Stomach (tissue), 8 donors: ENCODE measurements at regions not wholly inside any gene's neighbourhood (a gene's known extent, or its start where the extent isn't known, plus 50 kb on each side); places are given as distances from the start of the nearest gene placed in this dataset.
A peak's percentile ranks its signal among the peaks of the same experiment; 100 is the strongest.

Source experiments
- DNase-seq, 2 donors: peaks; one replicate each; pipeline versions ENCODE4 v3.0.0 to v3.0.0-alpha.2; 2013 to 2019
- H3K27ac ChIP-seq, 5 donors: fragments of 200-600 bp in 4 of 5; sonication (generic) in 4 of 5; one replicate each; pipeline ENCODE4 v1.5.1; 2013 to 2019; ENCODE audit warnings: mild to moderate bottlenecking in 1 of 5, moderate library complexity in 1 of 5
- H3K27me3 ChIP-seq, 3 donors: fragments of 200-600 bp; sonication (generic); one replicate each; pipeline ENCODE4 v1.5.1; 2017 to 2019; ENCODE audit warnings: mixed run types in 1 of 3
- H3K36me3 ChIP-seq, 4 donors: fragments of 200-600 bp; sonication (generic); 1 replicate in 3 of 4; 2 replicates in 1 of 4; pipeline ENCODE4 v1.5.1; 2016 to 2019
- H3K4me1 ChIP-seq, 4 donors: fragments of 200-600 bp; sonication (generic); one replicate each; pipeline ENCODE4 v1.5.1; 2016 to 2019
- H3K4me3 ChIP-seq, 4 donors: fragments of 200-600 bp; sonication (generic) in 3 of 4; one replicate each; pipeline ENCODE4 v1.5.1; 2016 to 2019; ENCODE audit warnings: mild to moderate bottlenecking in 1 of 4
- H3K9me3 ChIP-seq, 4 donors: fragments of 200-600 bp; sonication (generic); one replicate each; pipeline ENCODE4 v1.5.1; 2016 to 2019
- CTCF ChIP-seq, 7 experiments: fragments of 450-650 bp in 4 of 7; fragments of 200-600 bp in 3 of 7; sonication (generic) in 3 of 7; IDR thresholded peaks; one replicate each; pipeline ENCODE4 v1.5.1; 2016 to 2019; ENCODE audit warnings: antibody characterized with exemption in 7 of 7, control low read depth in 2 of 7, mild to moderate bottlenecking in 1 of 7
- EP300 ChIP-seq: sonication (generic); formaldehyde crosslinking; IDR thresholded peaks from one replicate; pipeline ENCODE4 v1.6.1; 2017; ENCODE audit warnings: antibody characterized with exemption
- POLR2A ChIP-seq, 4 donors: fragments of 450-650 bp; IDR thresholded peaks; one replicate each; pipeline ENCODE4 v1.6.1; 2016; ENCODE audit warnings: antibody characterized with exemption in 4 of 4, control low read depth in 2 of 4, mild to moderate bottlenecking in 1 of 4, moderate library complexity in 1 of 4
- POLR2AphosphoS5 ChIP-seq, 3 donors: sonication (generic); formaldehyde crosslinking; IDR thresholded peaks; one replicate each; pipeline ENCODE4 v1.6.1; 2016; ENCODE audit warnings: antibody characterized with exemption in 3 of 3
- WGBS, 5 donors: extraction: QIAGEN DNeasy Blood & Tissue Kit in 3 of 5; methylation state at CpG; one replicate each; pipeline versions ENCODE4 v1.1.5 to v1.1.7; 2013 to 2018; 5-methylcytosine and 5-hydroxymethylcytosine counted together
- intact Hi-C: fragments of 100-400 bp; cut with DNase I; formaldehyde crosslinking; loops from one replicate; pipeline ENCODE4 v1.15.1; 2023; ENCODE audit warnings: low total_unique reads
- donor health status: healthy with polysubstance abuse.
- donor health status: Bipolar disorder and iron deficiency.
- donor health status: healthy.

- intact Hi-C loops: no loop called here
These were observed 58.3 kb upstream of the LYST start for GRCh38 chr1:235925016-235925415.

GRCh38 chr1:235923466-235924021 is 56.8 kb upstream of the LYST start:
- Histone ChIP-seq H3K4me3 (no peak overlapping the region), H3K4me1 (peaks cover 14 to 51% (median 34%) of the 10 kb centered on the region in 4 donors), H3K36me3 (no peaks in the 10 kb centered on the region), H3K9me3 (no peaks in the 10 kb centered on the region), H3K27me3 (no peaks in the 10 kb centered on the region), H3K27ac (peak overlapping the region in 4 of 5 donors; percentile 57 to 86 (median 71))
- TF ChIP-seq EP300 (no peak), POLR2AphosphoS5 (IDR thresholded peaks at IDR 0.05) (no peak), POLR2A (IDR thresholded peaks at IDR 0.05) (no peak), CTCF (IDR thresholded peaks at IDR 0.05) (no peak)
- DNase-seq: peak in 1 of 2 donors; percentile 71
- intact Hi-C loops: no loop called here
- WGBS, 5 donors: 16 to 28% (median 22%) methylated on average over 6 of the region's 6 CpGs

More at GRCh38 chr1:235925016-235925415, 58.3 kb upstream of the LYST start:
- no peak overlapping the region for H3K27ac ChIP-seq
- 70 to 78% (median 75%) methylated on average over 5 of the region's 5 CpGs for WGBS, 5 donors
- no peaks in the 10 kb centered on the region for H3K9me3 ChIP-seq
- H3K4me3 ChIP-seq: no peak overlapping the region
- no peaks in the 10 kb centered on the region for H3K36me3 ChIP-seq
- DNase-seq: no peak
- peaks cover 8 to 36% (median 29%) of the 10 kb centered on the region in 4 donors for H3K4me1 ChIP-seq
- no peaks in the 10 kb centered on the region for H3K27me3 ChIP-seq
- TF ChIP-seq POLR2AphosphoS5 (IDR thresholded peaks at IDR 0.05) (no peak), EP300 (no peak), CTCF (IDR thresholded peaks at IDR 0.05) (no peak), POLR2A (IDR thresholded peaks at IDR 0.05) (no peak)

DNA sequence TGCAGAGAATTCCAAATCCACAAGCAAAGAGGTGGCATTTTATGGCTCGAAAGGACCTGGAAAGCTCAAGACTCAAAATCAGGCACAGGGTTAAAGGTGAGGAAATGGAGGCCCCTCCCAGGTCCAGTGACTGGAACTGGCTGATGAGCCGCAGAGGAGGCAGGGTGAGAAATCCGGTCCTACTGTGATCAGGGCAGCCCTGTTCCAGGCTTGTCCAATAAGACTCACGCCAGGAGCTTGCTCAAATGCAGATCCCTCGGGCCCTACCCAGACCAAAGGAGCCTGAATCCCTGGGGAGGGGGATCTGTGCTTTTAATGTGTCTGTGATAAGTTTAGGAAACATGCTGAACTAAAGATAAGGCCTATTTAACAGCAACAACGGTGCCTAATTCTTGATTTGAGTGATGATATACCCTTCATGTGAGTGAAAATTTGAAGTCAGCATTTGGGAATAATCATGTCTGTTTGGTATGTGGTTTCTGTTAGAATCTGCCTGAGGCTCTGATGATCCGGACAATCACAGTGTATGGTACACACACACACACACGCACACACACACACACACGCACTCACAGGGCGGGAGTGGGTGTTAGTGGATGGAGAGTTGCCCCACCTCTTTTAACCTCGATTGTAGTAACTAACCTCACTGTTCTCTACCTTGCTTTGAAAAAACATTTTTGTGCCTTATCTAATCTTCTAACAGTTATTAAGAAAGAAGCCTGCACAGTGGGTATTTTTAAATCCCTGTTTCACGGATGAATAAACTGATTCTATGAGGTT is 54.1 kb upstream of the LYST start:
- TF ChIP-seq POLR2AphosphoS5 (IDR thresholded peaks at IDR 0.05) (peak in 1 of 3 donors; percentile 30), EP300 (no peak), CTCF (IDR thresholded peaks at IDR 0.05) (no peak), POLR2A (IDR thresholded peaks at IDR 0.05) (no peak)
- no peaks in the 10 kb centered on the region for H3K36me3 ChIP-seq
- WGBS, 5 donors: 30 to 44% (median 33%) methylated on average over 11 to 12 of the region's 12 CpGs
- peaks cover 22 to 74% (median 44%) of the 10 kb centered on the region in 4 donors for H3K4me1 ChIP-seq
- H3K9me3 ChIP-seq: no peaks in the 10 kb centered on the region
- intact Hi-C loops: no loop called here
- peak; percentile 47 to 52 for DNase-seq
- no peak overlapping the region for H3K4me3 ChIP-seq
- H3K27me3 ChIP-seq: no peaks in the 10 kb centered on the region
- peak overlapping the region; percentile 34 to 84 (median 78) for H3K27ac ChIP-seq

GRCh38 chr1:235919833-235920441 is 53.2 kb upstream of the LYST start:
- peaks cover 22 to 74% (median 44%) of the 10 kb centered on the region in 4 donors for H3K4me1 ChIP-seq
- H3K27me3 ChIP-seq: no peaks in the 10 kb centered on the region
- WGBS, 5 donors: 33 to 57% (median 39%) methylated on average over 5 of the region's 5 CpGs
- intact Hi-C loops: no loop called here
- no peak overlapping the region for H3K4me3 ChIP-seq
- H3K36me3 ChIP-seq: no peaks in the 10 kb centered on the region
- no peak for TF ChIP-seq POLR2A (IDR thresholded peaks at IDR 0.05)
- peak in 1 of 3 donors; percentile 27 for TF ChIP-seq POLR2AphosphoS5 (IDR thresholded peaks at IDR 0.05)
- no peak for TF ChIP-seq EP300
- peak overlapping the region; percentile 13 to 84 (median 78) for H3K27ac ChIP-seq
- H3K9me3 ChIP-seq: no peaks in the 10 kb centered on the region
- peak in 1 of 2 donors; percentile 54 for DNase-seq
